ENCODE measurements at regions not wholly inside any gene's neighbourhood (a gene's known extent, or its start where the extent isn't known, plus 50 kb on each side); places are given as distances from the start of the nearest gene placed in this dataset.

DNA sequence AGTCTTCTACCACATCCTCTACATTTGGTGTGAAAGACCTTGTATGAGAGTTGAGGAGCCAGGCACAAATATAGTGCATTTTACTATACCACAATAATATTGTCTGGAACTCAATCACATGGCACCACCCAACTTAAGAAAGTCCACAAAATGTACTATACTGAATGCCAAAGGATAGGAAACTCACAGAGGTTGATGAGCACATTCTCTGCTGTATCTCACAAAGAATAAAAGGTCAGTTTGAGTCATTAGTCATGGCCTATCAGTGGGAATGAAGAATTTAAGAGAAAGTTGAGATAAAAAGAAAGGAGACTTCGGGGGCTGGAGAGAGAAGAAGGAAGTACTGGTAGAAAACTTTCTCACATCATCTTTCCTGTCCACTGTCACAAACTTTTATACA lies 134.3 kb downstream of the RDH14 start:
- TF ChIP-seq, protein P1, sequence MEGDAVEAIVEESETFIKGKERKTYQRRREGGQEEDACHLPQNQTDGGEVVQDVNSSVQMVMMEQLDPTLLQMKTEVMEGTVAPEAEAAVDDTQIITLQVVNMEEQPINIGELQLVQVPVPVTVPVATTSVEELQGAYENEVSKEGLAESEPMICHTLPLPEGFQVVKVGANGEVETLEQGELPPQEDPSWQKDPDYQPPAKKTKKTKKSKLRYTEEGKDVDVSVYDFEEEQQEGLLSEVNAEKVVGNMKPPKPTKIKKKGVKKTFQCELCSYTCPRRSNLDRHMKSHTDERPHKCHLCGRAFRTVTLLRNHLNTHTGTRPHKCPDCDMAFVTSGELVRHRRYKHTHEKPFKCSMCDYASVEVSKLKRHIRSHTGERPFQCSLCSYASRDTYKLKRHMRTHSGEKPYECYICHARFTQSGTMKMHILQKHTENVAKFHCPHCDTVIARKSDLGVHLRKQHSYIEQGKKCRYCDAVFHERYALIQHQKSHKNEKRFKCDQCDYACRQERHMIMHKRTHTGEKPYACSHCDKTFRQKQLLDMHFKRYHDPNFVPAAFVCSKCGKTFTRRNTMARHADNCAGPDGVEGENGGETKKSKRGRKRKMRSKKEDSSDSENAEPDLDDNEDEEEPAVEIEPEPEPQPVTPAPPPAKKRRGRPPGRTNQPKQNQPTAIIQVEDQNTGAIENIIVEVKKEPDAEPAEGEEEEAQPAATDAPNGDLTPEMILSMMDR (IDR thresholded peaks at IDR 0.05; ENCODE audit: control extremely low read depth in 1 of 3, insufficient read depth in 1 of 3, low read depth in 1 of 3, low read length in 3 of 3) = no peak
- TF ChIP-seq JUN (IDR thresholded peaks at IDR 0.05; ENCODE audit: low read depth, low read length) (no peak), TBP (IDR thresholded peaks at IDR 0.05; ENCODE audit: low read depth, low read length) (no peak), TEAD4 (IDR thresholded peaks at IDR 0.05; ENCODE audit: low read depth, low read length) (no peak), TAF1 (IDR thresholded peaks at IDR 0.05; ENCODE audit: low read depth, low read length) (no peak), SUZ12 (IDR thresholded peaks at IDR 0.05; ENCODE audit: low read length) (no peak), ASH2L (IDR thresholded peaks at IDR 0.05; ENCODE audit: low read length) (no peak), YY1 (IDR thresholded peaks at IDR 0.05; ENCODE audit: low read depth, low read length) (no peak), GABPA (IDR thresholded peaks at IDR 0.05; ENCODE audit: borderline replicate concordance, insufficient read depth, low read length) (no peak)
